Mucosa of descending colon (tissue), 3 donors: ENCODE measurements at regions not wholly inside any gene's neighbourhood (a gene's known extent, or its start where the extent isn't known, plus 50 kb on each side); places are given as distances from the start of the nearest gene placed in this dataset.
"Not testable (repeated sequence)": the region's sequence is repeated elsewhere in the genome, so short reads cannot be mapped to it uniquely, and the experiment has no call there.

Source experiments
- ATAC-seq: fragments of 200-7000 bp; cut with Tn5 transposase; one replicate; pipeline ENCODE4 v1.9.1; 2020; ENCODE audit warnings: mild to moderate bottlenecking, moderate library complexity
- DNase-seq, 3 donors: peaks; one replicate each; pipeline ENCODE4 v3.0.0-alpha.2; 2020
- H3K36me3 ChIP-seq: fragments of 200-600 bp; one replicate; pipeline ENCODE4 v1.8.0; 2021; ENCODE audit warnings: low read depth, mild to moderate bottlenecking
- H3K4me1 ChIP-seq: fragments of 200-600 bp; one replicate; pipeline ENCODE4 v1.8.0; 2021; ENCODE audit warnings: low read depth, mild to moderate bottlenecking
- H3K4me3 ChIP-seq: fragments of 200-600 bp; one replicate; pipeline ENCODE4 v1.8.0; 2021; ENCODE audit warnings: mild to moderate bottlenecking
- H3K9me3 ChIP-seq: fragments of 200-600 bp; one replicate; pipeline ENCODE4 v1.8.0; 2021; ENCODE audit warnings: mild to moderate bottlenecking
- CTCF ChIP-seq: fragments of 200-600 bp; IDR thresholded peaks from one replicate; pipeline ENCODE4 v1.8.0; 2022; ENCODE audit warnings: antibody characterized with exemption, mild to moderate bottlenecking
- intact Hi-C, 2 donors: fragments of 100-400 bp; cut with DNase I in 1 of 2; cut with micrococcal nuclease in 1 of 2; formaldehyde crosslinking; loops; one replicate each; pipeline versions ENCODE4 v1.11.0 to v1.11.1; 2022; cut with DNase I, micrococcal nuclease
- donor health status: DM: no; HTN: no; CAD: no; lungs with moderate emphysema.
- donor health status: DM: no; HTN: no; CAD: no.
- donor health status: DM: no; HTN: yes; CAD: no.

GRCh38 chr5:63085561-63085960 is 506.9 kb downstream of the LRRC70 start:
- Histone ChIP-seq H3K36me3 (no peaks in the 10 kb centered on the region), H3K9me3 (peaks cover 11% of the 10 kb centered on the region), H3K4me1 (no peaks in the 10 kb centered on the region), H3K4me3 (no peak overlapping the region)
- intact Hi-C loops = no loop called here
- no peak for TF ChIP-seq CTCF
- no peak for ATAC-seq
- no peak for DNase-seq

- H3K4me1 ChIP-seq, intact Hi-C loops, H3K4me3 ChIP-seq, ATAC-seq, DNase-seq, H3K36me3 ChIP-seq: not testable (repeated sequence)
- peaks cover 17% of the 10 kb centered on the region for H3K9me3 ChIP-seq
Observed at GRCh38 chr5:63083689-63084088, 505.1 kb downstream of the LRRC70 start.

DNA sequence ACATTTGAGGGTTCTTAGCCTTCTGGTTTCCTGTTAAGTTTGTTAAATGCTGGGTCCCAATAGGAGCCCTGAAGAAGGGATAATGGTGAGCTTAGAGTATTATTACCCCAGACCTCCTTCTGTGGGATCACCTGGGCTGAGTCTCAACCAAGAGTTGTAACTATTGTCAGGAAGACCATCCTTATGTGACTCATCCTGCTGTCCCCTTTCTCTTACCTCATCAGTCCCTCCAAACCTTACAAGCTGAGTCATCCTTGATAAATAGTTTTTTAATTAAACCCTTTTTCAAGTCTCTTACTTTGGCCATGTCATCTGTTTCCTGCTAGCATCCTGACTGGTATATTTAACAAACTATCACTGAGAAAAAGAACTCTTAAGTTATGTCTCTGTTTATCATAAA is 502.8 kb downstream of the LRRC70 start:
- no peak for TF ChIP-seq CTCF
- Histone ChIP-seq H3K36me3 (no peaks in the 10 kb centered on the region), H3K9me3 (peaks cover 16% of the 10 kb centered on the region), H3K4me3 (no peak overlapping the region), H3K4me1 (no peaks in the 10 kb centered on the region)
- DNase-seq (no peak), ATAC-seq (no peak)
- intact Hi-C loops = no loop called here

GRCh38 chr5:63070001-63070400 is 491.4 kb downstream of the LRRC70 start:
- intact Hi-C loops = no loop called here
- DNase-seq (no peak), ATAC-seq (no peak)
- TF ChIP-seq CTCF = no peak
- Histone ChIP-seq H3K4me1 (no peaks in the 10 kb centered on the region), H3K4me3 (no peak overlapping the region), H3K36me3 (no peaks in the 10 kb centered on the region), H3K9me3 (peaks cover 3% of the 10 kb centered on the region)

- H3K4me3 ChIP-seq = no peak overlapping the region
- TF ChIP-seq CTCF = no peak
- no peaks in the 10 kb centered on the region for H3K36me3 ChIP-seq
- no peaks in the 10 kb centered on the region for H3K4me1 ChIP-seq
- ATAC-seq (no peak), DNase-seq (no peak)
- H3K9me3 ChIP-seq = peaks cover 15% of the 10 kb centered on the region
- intact Hi-C loops = no loop called here
Observed at GRCh38 chr5:63055421-63055820, 476.8 kb downstream of the LRRC70 start.

GRCh38 chr5:63053019-63053638 is 474.5 kb downstream of the LRRC70 start:
- ATAC-seq = no peak
- TF ChIP-seq CTCF = no peak
- intact Hi-C loops = no loop called here
- Histone ChIP-seq H3K36me3 (no peaks in the 10 kb centered on the region), H3K9me3 (peaks cover 17% of the 10 kb centered on the region), H3K4me3 (no peak overlapping the region), H3K4me1 (no peaks in the 10 kb centered on the region)
- DNase-seq = no peak
